GM12864 (cell line): ENCODE measurements at regions not wholly inside any gene's neighbourhood (a gene's known extent, or its start where the extent isn't known, plus 50 kb on each side); places are given as distances from the start of the nearest gene placed in this dataset.

ENCODE experiments used
- DNase-seq: peaks from one replicate; pipeline ENCODE4 v3.0.0-alpha.2; 2011; ENCODE audit warnings: low read depth
- H3K4me3 ChIP-seq: 2 replicates; pipeline ENCODE4 v1.5.1; 2011; ENCODE audit warnings: mild to moderate bottlenecking, low read depth, low read length, control low read depth
- TF ChIP-seq, protein P1 (sequence below): IDR thresholded peaks from 2 replicates; pipeline ENCODE4 v1.5.1; 2011; ENCODE audit warnings: low read depth, mild to moderate bottlenecking, moderate library complexity, low read length, control low read depth, inconsistent platforms; ENCODE audit errors: missing control alignments

DNA sequence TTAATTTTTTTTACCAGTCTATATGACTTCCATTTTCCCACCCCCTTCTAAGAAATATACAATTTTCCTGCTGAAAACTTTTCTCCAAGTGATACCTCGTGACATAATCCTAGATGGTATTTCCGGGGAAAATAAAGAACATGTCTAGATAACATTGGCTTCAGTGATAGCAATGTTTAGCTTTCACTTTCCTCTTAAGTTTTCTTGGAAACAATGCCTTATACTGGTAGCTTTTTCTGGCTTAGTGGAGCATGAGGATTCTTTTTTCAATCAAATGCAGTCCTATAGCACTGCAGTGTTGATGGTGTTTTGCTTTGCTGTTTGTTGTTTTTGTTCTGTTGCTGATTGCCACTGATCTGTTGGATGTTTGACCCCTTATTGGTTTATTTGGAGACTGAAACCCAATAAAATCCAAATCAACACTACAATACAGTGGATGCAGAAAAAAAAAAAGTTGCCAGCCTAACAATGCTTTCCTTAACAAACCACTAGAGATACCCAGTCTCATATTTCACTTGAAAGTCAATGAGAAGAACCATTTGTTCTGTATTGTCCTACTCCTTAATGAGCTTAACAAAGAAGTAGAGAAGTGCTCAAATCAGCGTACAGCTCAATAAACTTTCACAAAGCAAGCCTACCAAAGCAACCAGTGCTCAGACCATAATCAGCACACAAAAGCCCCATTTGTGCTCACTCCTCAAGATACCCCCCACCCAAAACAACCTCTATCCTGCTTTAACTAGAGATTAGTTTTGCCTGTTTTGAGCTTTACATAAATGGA, 74.2 kb upstream of the GRAMD2B start:
- H3K4me3 ChIP-seq, result no peak overlapping the region
- TF ChIP-seq, protein P1, sequence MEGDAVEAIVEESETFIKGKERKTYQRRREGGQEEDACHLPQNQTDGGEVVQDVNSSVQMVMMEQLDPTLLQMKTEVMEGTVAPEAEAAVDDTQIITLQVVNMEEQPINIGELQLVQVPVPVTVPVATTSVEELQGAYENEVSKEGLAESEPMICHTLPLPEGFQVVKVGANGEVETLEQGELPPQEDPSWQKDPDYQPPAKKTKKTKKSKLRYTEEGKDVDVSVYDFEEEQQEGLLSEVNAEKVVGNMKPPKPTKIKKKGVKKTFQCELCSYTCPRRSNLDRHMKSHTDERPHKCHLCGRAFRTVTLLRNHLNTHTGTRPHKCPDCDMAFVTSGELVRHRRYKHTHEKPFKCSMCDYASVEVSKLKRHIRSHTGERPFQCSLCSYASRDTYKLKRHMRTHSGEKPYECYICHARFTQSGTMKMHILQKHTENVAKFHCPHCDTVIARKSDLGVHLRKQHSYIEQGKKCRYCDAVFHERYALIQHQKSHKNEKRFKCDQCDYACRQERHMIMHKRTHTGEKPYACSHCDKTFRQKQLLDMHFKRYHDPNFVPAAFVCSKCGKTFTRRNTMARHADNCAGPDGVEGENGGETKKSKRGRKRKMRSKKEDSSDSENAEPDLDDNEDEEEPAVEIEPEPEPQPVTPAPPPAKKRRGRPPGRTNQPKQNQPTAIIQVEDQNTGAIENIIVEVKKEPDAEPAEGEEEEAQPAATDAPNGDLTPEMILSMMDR, result no peak
- DNase-seq, result no peak

DNA sequence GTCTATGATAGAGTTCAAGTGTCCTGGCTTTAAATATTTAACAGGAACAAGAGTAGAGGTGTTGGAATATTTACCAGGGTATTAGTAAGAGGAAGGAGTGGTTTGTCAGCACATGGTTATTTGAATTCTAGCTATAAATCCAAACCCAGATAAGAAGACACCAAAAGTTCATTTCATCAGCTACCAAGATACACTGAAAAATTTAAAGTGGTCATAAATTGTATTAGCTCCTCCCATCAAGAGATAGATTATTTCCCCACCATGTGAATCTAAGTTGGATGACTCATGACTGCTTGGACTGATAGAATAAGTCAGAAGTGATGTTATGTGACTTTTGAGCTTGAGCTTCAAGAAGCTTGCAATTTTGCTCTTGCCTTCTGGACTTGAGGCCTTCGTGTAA, 72.1 kb upstream of the GRAMD2B start:
- TF ChIP-seq, protein P1, result no peak
- no peak for DNase-seq
- H3K4me3 ChIP-seq, result no peak overlapping the region

DNA sequence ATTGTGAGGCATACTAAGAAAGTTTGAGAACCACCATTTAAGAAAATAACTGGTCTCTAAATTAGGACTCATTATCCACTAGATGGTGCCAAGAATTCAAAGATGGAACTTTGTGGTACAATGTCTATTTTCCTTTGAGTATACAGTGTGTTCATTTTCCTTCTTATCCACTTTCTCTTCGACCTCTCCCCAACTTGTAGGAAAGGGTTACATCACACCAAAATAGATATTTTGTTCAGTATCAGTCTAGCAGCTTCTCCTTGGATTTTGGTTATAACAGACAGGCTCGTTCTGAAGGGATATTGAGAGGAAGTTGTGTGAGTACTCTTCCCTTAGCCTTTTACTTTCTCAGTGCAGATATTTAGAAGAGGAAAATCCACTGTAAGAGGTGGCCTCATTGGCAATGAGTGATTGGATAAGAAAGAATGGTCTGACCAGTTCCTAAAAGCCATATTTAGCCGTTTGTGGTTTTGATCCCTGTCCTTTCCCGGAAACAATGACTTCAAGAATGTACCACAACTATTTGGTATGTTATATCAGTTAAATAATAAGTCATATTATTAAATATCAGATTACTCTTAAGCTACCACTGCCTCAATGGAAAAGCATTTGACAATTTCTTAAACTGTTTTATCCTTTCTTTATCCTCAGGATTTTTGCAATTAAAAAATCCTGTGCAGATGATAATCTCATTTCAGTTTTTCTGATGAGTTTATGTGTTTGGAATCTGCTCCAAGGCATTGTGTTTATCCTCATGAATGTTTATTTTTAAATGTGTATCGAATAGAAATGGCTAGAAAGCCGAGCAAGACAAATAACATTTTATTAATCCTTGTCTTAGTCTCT, 69.0 kb upstream of the GRAMD2B start:
- no peak overlapping the region for H3K4me3 ChIP-seq
- no peak for DNase-seq
- TF ChIP-seq, protein P1, result peak; percentile 49

DNA sequence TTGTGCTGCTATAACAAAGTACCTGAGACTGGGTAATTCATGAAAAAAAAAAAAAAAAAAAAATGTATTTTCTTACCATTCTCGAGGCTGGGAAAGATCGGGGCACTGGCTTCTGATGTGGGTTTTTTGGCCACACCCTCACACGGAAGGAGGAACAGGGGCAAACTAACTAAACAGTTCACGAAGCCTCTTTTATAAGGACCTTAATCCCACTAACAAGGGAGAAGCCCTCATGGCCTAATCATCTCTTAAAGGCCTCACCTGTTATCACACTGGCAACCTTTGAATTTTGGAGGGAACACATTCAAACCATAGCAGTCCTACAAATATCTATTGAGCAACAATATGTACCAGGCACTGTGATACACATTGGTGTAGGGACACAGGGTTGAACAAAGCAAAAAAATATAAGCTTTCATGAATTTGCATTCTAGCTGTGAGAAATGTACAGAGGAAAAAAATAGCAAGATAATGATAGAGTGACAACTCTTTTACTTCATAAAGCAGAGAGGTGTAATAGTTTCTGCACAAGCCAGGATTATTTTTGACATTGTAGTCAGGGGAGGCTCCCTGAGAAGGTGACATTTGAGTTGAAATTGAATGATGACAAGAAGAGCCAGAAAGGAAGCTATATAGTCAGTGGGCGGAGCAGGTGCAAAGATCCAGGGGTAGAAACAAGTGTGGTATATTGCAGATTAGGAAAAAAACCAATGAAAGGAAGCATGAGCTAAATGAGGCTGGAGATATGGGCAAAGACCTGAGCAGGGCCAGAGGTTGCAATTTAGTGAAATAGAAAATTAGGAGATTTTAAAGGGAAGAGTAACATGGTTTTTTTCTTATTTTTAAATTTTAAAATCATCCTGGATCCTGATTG, 68.1 kb upstream of the GRAMD2B start:
- TF ChIP-seq, protein P1, result no peak
- DNase-seq, result no peak
- H3K4me3 ChIP-seq, result no peak overlapping the region

DNA sequence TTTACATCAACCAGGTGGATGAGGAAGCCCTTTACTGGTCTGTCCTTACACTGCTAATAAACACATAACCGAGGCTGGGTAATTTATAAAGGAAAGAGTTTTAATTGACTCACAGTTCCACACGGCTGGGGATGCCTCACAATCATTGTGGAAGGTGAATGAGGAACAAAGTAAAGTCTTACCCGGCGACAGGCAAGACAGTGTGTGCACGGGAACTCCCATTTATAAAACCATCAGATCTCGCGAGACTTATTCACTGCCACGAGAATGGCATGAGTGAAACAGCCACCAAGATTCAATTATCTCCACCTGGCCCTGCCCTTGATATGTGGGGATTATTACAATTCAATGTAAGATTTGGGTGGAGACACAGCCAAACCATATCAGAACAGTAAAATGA, 67.3 kb upstream of the GRAMD2B start:
- TF ChIP-seq, protein P1, result no peak
- DNase-seq, result peak; percentile 31
- H3K4me3 ChIP-seq, result no peak overlapping the region

DNA sequence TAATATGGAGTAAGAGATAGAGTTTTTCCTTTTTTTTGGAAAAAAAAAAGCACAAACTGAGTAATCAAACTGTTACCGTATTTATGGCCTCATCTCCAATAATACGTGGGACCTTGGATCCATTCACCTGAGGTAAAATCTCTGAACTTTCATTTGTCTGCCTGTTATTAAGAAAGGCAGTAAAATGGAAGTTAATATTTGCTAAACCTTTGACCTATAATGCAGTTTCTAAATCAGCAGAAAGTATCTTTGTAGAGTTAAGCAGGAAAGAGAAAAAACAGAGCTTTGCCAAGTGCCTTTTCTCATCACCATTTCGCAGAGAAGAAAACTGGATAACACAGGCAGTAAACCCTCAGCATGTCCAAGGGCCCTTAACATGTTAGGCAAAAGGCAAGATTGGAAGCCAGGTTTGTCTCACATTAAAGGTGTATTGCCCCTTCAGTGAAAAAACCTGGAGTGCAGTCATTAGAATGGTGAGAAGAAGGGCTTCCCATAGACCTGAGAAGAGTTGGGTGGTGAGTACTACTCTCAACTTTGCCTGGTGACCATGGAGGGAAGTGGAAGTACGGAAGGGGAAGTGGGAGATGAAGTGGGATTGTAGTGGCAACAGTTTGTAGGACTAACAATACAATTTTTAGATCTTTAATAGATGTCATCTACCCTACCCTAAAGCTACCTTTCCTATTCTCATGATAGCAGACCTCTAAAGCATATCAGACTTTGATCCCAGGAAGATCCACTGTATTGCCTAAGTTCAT, 65.4 kb upstream of the GRAMD2B start:
- no peak for DNase-seq
- TF ChIP-seq, protein P1, result no peak
- no peak overlapping the region for H3K4me3 ChIP-seq
